Astrocyte of the spinal cord (primary cell): ENCODE measurements at regions not wholly inside any gene's neighbourhood (a gene's known extent, or its start where the extent isn't known, plus 50 kb on each side); places are given as distances from the start of the nearest gene placed in this dataset.

ENCODE experiments used
- DNase-seq: peaks from one replicate; pipeline ENCODE4 v3.0.0; 2011; ENCODE audit warnings: low read depth, low spot score
- H3K4me3 ChIP-seq: 2 replicates; pipeline ENCODE4 v1.5.1; 2011; ENCODE audit warnings: low read depth, mild to moderate bottlenecking, low read length, moderate library complexity
- in situ Hi-C: cut with HindIII; loops from 2 replicates; pipeline ENCODE4 v1.10.0; 2017; ENCODE audit warnings: low sequenced_read_pairs
- TF ChIP-seq, protein P1 (sequence below): IDR thresholded peaks from 2 replicates; pipeline ENCODE4 v1.5.1; 2012; ENCODE audit warnings: low read depth, mild to moderate bottlenecking, low read length, inconsistent platforms

GRCh38 chr7:88664630-88665233 is 94.8 kb upstream of the ZNF804B start:
- TF ChIP-seq, protein P1, sequence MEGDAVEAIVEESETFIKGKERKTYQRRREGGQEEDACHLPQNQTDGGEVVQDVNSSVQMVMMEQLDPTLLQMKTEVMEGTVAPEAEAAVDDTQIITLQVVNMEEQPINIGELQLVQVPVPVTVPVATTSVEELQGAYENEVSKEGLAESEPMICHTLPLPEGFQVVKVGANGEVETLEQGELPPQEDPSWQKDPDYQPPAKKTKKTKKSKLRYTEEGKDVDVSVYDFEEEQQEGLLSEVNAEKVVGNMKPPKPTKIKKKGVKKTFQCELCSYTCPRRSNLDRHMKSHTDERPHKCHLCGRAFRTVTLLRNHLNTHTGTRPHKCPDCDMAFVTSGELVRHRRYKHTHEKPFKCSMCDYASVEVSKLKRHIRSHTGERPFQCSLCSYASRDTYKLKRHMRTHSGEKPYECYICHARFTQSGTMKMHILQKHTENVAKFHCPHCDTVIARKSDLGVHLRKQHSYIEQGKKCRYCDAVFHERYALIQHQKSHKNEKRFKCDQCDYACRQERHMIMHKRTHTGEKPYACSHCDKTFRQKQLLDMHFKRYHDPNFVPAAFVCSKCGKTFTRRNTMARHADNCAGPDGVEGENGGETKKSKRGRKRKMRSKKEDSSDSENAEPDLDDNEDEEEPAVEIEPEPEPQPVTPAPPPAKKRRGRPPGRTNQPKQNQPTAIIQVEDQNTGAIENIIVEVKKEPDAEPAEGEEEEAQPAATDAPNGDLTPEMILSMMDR: no peak
- H3K4me3 ChIP-seq: no peak overlapping the region
- in situ Hi-C loops: no loop called here
- DNase-seq: peak; percentile 80

- in situ Hi-C loops: no loop called here
- H3K4me3 ChIP-seq: no peak overlapping the region
- no peak for DNase-seq
- TF ChIP-seq, protein P1: no peak
These were observed 97.6 kb upstream of the ZNF804B start for GRCh38 chr7:88661921-88662320.

- in situ Hi-C loops: no loop called here
- DNase-seq: no peak
- TF ChIP-seq, protein P1: no peak
- H3K4me3 ChIP-seq: no peak overlapping the region
These were observed 111.7 kb upstream of the ZNF804B start for GRCh38 chr7:88647825-88648224.

DNA sequence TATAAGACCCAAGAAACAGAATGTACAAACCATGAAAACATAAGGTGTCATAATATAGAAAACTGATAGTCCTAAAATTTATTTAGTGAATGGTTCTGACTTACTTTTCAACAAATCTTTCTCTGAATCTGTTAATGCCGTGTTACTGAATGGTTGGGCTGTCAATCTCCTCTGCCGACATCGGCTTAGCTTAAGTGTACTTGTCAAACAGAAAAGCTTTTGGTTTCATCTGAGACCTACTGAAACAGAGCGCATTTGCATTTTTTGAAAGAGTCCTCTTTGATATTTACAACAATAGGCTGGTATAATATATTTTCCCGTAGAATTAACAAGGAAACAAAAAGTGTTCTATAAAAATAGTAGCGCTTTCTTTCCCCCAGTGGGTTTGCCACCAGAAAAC is 120.9 kb upstream of the ZNF804B start:
- no peak for DNase-seq
- TF ChIP-seq, protein P1: no peak
- in situ Hi-C loops: no loop called here
- no peak overlapping the region for H3K4me3 ChIP-seq

GRCh38 chr7:88637795-88638194 is 121.7 kb upstream of the ZNF804B start:
- TF ChIP-seq, protein P1: no peak
- no peak overlapping the region for H3K4me3 ChIP-seq
- in situ Hi-C loops: no loop called here
- no peak for DNase-seq

- TF ChIP-seq, protein P1: no peak
- no peak for DNase-seq
- in situ Hi-C loops: no loop called here
- H3K4me3 ChIP-seq: no peak overlapping the region
These were observed 124.4 kb upstream of the ZNF804B start for GRCh38 chr7:88635149-88635548.
